ENCODE measurements at regions not wholly inside any gene's neighbourhood (a gene's known extent, or its start where the extent isn't known, plus 50 kb on each side); places are given as distances from the start of the nearest gene placed in this dataset.

DNA sequence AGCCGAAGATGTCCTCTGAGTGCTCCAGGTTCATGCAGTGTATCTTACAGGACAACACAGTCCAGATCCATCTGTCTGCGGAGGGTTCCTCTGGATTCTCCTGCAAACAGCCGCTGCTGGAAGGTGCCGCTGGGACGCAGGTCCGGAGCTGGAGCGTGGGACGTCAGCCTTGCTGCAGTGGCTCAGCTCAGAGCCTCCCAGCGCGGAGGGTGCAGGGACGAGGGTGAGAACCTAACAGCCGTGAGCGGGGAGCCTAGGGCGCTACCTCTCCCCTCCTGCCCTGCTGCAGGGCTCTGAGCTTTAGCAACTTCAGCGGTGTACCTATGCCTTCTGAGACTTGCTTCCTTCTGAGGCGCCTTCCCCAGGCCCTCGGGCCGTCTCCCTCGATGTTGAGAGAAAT lies 137.6 kb upstream of the TMEM72 start:
- no peak for TF ChIP-seq HIVEP1 (CRISPR knock-in tag; IDR thresholded peaks at IDR 0.05)
- no peak for TF ChIP-seq BHLHE40 (IDR thresholded peaks at IDR 0.05; ENCODE audit: low read length)
- no peak for TF ChIP-seq POLR2H (tag; IDR thresholded peaks at IDR 0.05; ENCODE audit: low read depth)
- no peak for TF ChIP-seq CXXC5 (CRISPR knock-in tag; IDR thresholded peaks at IDR 0.05)
- no peak for TF ChIP-seq MAFF (IDR thresholded peaks at IDR 0.05; ENCODE audit: low read length)
- TF ChIP-seq, protein P1, sequence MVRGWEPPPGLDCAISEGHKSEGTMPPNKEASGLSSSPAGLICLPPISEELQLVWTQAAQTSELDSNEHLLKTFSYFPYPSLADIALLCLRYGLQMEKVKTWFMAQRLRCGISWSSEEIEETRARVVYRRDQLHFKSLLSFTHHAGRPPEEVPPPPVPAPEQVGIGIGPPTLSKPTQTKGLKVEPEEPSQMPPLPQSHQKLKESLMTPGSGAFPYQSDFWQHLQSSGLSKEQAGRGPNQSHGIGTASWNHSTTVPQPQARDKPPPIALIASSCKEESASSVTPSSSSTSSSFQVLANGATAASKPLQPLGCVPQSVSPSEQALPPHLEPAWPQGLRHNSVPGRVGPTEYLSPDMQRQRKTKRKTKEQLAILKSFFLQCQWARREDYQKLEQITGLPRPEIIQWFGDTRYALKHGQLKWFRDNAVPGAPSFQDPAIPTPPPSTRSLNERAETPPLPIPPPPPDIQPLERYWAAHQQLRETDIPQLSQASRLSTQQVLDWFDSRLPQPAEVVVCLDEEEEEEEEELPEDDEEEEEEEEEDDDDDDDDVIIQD (CRISPR knock-in tag; IDR thresholded peaks at IDR 0.05), result no peak
- TF ChIP-seq CEBPB (tag; IDR thresholded peaks at IDR 0.05), result no peak
- TF ChIP-seq TCF7L2 (IDR thresholded peaks at IDR 0.05; ENCODE audit: low read depth, low read length), result no peak

All from K562 (cell line).